Prostate gland (tissue), 2 donors: ENCODE measurements at regions not wholly inside any gene's neighbourhood (a gene's known extent, or its start where the extent isn't known, plus 50 kb on each side); places are given as distances from the start of the nearest gene placed in this dataset.

Experiments used
- POLR2A ChIP-seq: fragments of 450-650 bp; IDR thresholded peaks from one replicate; pipeline ENCODE4 v1.6.1; 2016; ENCODE audit warnings: antibody characterized with exemption, mild to moderate bottlenecking
- POLR2AphosphoS5 ChIP-seq: sonication (generic); formaldehyde crosslinking; IDR thresholded peaks from one replicate; pipeline ENCODE4 v1.6.1; 2017; ENCODE audit warnings: antibody characterized with exemption
- TF ChIP-seq, protein P1 (sequence below), 4 experiments: fragments of 200-600 bp in 2 of 4; fragments of 450-650 bp in 2 of 4; sonication (generic) in 2 of 4; IDR thresholded peaks; 1 replicate in 3 of 4; 2 replicates in 1 of 4; pipeline ENCODE4 v1.5.1; 2016 to 2019; ENCODE audit warnings: antibody characterized with exemption in 4 of 4, mild to moderate bottlenecking in 2 of 4, moderate library complexity in 2 of 4

DNA sequence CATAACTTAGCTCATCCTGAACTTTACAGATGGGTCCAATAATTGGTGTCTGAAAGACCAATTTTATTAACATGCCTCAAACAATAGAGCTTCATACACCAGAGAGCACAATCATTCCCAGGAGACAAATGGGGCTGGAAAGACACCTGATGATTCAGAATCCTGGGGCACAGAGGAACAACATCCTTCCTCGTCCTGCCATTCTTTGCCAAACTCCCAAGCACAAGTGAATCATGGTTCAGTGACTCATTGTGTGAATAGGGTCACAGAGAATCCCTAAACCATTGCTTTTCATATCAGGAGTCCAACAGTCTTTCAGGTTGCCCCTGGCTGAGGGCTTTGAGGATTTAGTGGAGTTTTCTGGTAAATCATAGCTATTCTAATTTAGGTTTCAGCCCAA lies 266.4 kb upstream of the BMP2 start:
- TF ChIP-seq, protein P1, sequence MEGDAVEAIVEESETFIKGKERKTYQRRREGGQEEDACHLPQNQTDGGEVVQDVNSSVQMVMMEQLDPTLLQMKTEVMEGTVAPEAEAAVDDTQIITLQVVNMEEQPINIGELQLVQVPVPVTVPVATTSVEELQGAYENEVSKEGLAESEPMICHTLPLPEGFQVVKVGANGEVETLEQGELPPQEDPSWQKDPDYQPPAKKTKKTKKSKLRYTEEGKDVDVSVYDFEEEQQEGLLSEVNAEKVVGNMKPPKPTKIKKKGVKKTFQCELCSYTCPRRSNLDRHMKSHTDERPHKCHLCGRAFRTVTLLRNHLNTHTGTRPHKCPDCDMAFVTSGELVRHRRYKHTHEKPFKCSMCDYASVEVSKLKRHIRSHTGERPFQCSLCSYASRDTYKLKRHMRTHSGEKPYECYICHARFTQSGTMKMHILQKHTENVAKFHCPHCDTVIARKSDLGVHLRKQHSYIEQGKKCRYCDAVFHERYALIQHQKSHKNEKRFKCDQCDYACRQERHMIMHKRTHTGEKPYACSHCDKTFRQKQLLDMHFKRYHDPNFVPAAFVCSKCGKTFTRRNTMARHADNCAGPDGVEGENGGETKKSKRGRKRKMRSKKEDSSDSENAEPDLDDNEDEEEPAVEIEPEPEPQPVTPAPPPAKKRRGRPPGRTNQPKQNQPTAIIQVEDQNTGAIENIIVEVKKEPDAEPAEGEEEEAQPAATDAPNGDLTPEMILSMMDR (IDR thresholded peaks at IDR 0.05), result no peak
- TF ChIP-seq POLR2A (no peak), POLR2AphosphoS5 (no peak)
